ENCODE measurements at regions not wholly inside any gene's neighbourhood (a gene's known extent, or its start where the extent isn't known, plus 50 kb on each side); places are given as distances from the start of the nearest gene placed in this dataset.

DNA sequence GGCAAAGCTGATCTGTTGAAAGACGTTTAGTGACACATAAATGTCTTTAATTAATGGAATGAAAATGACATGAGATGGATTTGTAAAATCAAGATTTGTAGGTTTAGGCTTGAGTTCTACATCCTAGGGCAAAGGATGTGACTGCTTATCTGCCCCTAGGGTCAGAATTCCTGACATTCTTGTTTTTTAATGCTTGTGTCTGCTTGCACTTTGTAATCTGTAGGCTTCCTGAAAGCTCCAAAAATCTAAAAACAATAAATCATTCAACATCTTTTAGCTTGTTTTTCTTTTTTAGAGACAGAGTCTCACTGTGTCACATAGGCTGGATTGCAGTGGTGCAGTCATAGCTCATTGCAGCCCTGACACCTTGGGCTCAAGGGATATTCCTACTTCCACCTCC, 107.9 kb upstream of the MLIP start:
- no peak overlapping the region for H3K4me3 ChIP-seq (ENCODE audit: low read depth, low read length)
- DNase-seq (ENCODE audit: low read depth), result no peak
- no peak for TF ChIP-seq CTCF (IDR thresholded peaks at IDR 0.05; ENCODE audit: insufficient read depth, low read length)

GRCh38 chr6:54008589-54008988, 102.7 kb upstream of the MLIP start:
- no peak overlapping the region for H3K4me3 ChIP-seq (ENCODE audit: low read depth, low read length)
- no peak for DNase-seq (ENCODE audit: low read depth)
- no peak for TF ChIP-seq CTCF (IDR thresholded peaks at IDR 0.05; ENCODE audit: insufficient read depth, low read length)

DNA sequence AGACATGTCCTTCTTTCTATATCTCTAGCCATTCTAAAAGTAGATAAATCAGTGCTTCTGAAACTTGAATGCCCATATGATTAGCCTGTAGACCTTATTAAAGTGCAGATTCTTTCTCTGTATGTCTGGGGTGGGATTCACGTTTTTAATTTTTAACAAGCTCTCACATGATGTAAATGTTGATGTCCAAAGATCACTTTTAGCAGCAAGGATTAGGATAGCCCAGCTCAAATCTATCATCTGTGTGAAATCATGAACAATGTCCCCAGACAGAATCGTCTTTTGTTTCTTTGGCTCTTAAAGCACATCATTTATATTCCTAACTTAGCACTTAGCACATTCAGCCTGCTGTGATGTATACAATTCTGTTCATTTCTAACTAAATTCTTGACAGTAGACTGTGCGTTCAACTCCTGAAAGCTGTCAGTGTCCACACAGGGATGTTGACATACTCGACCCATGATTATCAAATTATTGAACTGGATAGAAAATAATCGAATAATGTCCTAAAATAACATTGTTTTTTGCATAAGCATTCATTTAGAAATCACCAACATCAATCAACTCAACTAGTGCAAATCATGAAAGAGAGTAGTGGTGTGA, 102.1 kb upstream of the MLIP start:
- no peak overlapping the region for H3K4me3 ChIP-seq (ENCODE audit: low read depth, low read length)
- TF ChIP-seq CTCF (IDR thresholded peaks at IDR 0.05; ENCODE audit: insufficient read depth, low read length), result no peak
- no peak for DNase-seq (ENCODE audit: low read depth)

DNA sequence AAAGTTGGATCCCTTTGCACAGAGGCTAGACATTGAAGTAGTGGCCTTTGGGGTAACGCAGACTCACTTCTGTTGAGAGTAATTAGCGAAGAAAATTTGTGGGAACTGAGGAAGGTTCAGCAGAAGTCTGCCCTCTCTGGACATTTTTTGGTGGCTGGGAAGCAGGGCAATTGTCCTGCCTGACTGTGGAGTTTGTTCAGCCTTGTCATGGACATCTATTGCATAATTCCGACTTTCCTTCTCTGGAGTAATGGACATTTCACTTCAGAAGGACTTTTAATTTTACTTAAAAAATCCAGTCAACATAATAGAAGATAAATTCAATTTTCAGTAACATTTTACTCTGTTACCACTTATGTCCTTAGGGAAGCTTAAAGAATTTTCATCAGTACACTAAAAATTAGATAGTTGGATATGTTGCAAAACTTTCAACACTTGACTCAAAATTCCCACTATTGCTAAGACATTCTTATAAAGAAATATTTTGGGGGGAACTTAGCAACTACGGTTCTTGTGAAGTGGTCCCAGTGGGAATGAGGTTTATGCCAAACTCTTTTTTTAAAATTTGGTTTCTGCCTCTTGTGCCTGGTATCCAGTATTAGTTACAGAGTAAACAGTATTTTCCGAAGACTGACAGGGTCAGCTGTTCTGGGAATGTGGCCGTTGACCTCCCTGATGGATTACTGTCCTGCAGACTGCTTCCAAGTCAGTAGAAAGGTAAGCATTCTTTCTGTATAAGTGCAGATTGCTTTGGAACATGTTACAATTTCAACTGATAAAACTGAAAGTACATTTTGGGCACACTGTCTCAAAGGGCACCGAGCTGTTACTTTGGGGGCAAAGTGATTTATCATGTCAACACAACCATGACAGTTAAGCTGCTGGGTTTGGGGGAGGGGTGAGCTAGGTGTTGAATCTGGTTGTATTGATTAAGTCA, 100.6 kb upstream of the MLIP start:
- TF ChIP-seq CTCF (IDR thresholded peaks at IDR 0.05; ENCODE audit: insufficient read depth, low read length), result no peak
- no peak for DNase-seq (ENCODE audit: low read depth)
- no peak overlapping the region for H3K4me3 ChIP-seq (ENCODE audit: low read depth, low read length)

GRCh38 chr6:54011277-54011648, 100.0 kb upstream of the MLIP start:
- H3K4me3 ChIP-seq (ENCODE audit: low read depth, low read length), result no peak overlapping the region
- TF ChIP-seq CTCF (IDR thresholded peaks at IDR 0.05; ENCODE audit: insufficient read depth, low read length), result no peak
- no peak for DNase-seq (ENCODE audit: low read depth)

- no peak for DNase-seq (ENCODE audit: low read depth)
- TF ChIP-seq CTCF (IDR thresholded peaks at IDR 0.05; ENCODE audit: insufficient read depth, low read length), result no peak
- no peak overlapping the region for H3K4me3 ChIP-seq (ENCODE audit: low read depth, low read length)
Observed at GRCh38 chr6:54013966-54014365, 97.3 kb upstream of the MLIP start.

All from fibroblast of the aortic adventitia (primary cell).